Breast epithelium (tissue), 3 donors: ENCODE measurements at regions not wholly inside any gene's neighbourhood (a gene's known extent, or its start where the extent isn't known, plus 50 kb on each side); places are given as distances from the start of the nearest gene placed in this dataset.

Source experiments
- CTCF ChIP-seq, 3 donors: fragments of 450-650 bp; IDR thresholded peaks; one replicate each; pipeline ENCODE4 v1.5.1; 2016 to 2017; ENCODE audit warnings: antibody characterized with exemption in 3 of 3, mild to moderate bottlenecking in 3 of 3, moderate library complexity in 3 of 3
- POLR2A ChIP-seq: fragments of 450-650 bp; IDR thresholded peaks from one replicate; pipeline ENCODE4 v1.6.1; 2016; ENCODE audit warnings: antibody characterized with exemption, mild to moderate bottlenecking, moderate library complexity

GRCh38 chr22:48781868-48782267 is 1045.8 kb downstream of the BRD1 start:
- TF ChIP-seq POLR2A (no peak), CTCF (IDR thresholded peaks at IDR 0.05) (no peak)
